Heart right ventricle (tissue), 16 donors: ENCODE measurements at regions not wholly inside any gene's neighbourhood (a gene's known extent, or its start where the extent isn't known, plus 50 kb on each side); places are given as distances from the start of the nearest gene placed in this dataset.

Experiments used
- ATAC-seq, 8 donors: fragments of 200-7000 bp; cut with Tn5 transposase; one replicate each; pipeline ENCODE4 v1.9.1; 2020; ENCODE audit warnings: mild to moderate bottlenecking in 8 of 8, moderate library complexity in 8 of 8, moderate number of reproducible peaks in 1 of 8
- DNase-seq, 2 donors: peaks; one replicate each; pipeline ENCODE4 v3.0.0-alpha.2; 2020
- H3K27ac ChIP-seq, 10 donors: fragments of 200-600 bp; sonication (generic) in 2 of 10; one replicate each; pipeline versions ENCODE4 v1.5.0 to v1.8.0; 2020 to 2022; ENCODE audit warnings: mild to moderate bottlenecking in 3 of 10
- H3K27me3 ChIP-seq, 7 donors: fragments of 200-600 bp; one replicate each; pipeline ENCODE4 v1.8.0; 2021 to 2022; ENCODE audit warnings: mild to moderate bottlenecking in 2 of 7
- H3K36me3 ChIP-seq, 9 donors: fragments of 200-600 bp; sonication (generic) in 1 of 9; one replicate each; pipeline versions ENCODE4 v1.5.0 to v1.8.0; 2020 to 2022; ENCODE audit warnings: mild to moderate bottlenecking in 2 of 9
- H3K4me1 ChIP-seq, 9 donors: fragments of 200-600 bp; sonication (generic) in 1 of 9; one replicate each; pipeline versions ENCODE4 v1.5.0 to v1.8.0; 2020 to 2022; ENCODE audit warnings: mild to moderate bottlenecking in 4 of 9
- H3K4me3 ChIP-seq, 10 donors: fragments of 200-600 bp; sonication (generic) in 2 of 10; one replicate each; pipeline versions ENCODE4 v1.5.0 to v1.8.0; 2020 to 2022; ENCODE audit warnings: mild to moderate bottlenecking in 7 of 10, moderate library complexity in 2 of 10
- H3K9me3 ChIP-seq, 11 donors: fragments of 200-600 bp in 10 of 11; sonication (generic) in 2 of 11; one replicate each; pipeline versions ENCODE4 v1.5.0 to v1.8.0; 2013 to 2022; ENCODE audit warnings: mild to moderate bottlenecking in 2 of 11, control low read depth in 1 of 11, moderate library complexity in 1 of 11
- CTCF ChIP-seq, 9 donors: fragments of 200-600 bp; sonication (generic) in 2 of 9; IDR thresholded peaks; one replicate each; pipeline versions ENCODE4 v1.5.0 to v1.8.0; 2021 to 2022; ENCODE audit warnings: antibody characterized with exemption in 9 of 9, mild to moderate bottlenecking in 5 of 9, moderate library complexity in 1 of 9
- WGBS, 2 donors: extraction: QIAGEN DNeasy Blood & Tissue Kit; methylation state at CpG; one replicate each; pipeline ENCODE4 v1.1.7; 2013; ENCODE audit warnings: inconsistent platforms in 1 of 2; 5-methylcytosine and 5-hydroxymethylcytosine counted together
- intact Hi-C, 10 donors: fragments of 100-400 bp; cut with DNase I; formaldehyde crosslinking; loops; one replicate each; pipeline versions ENCODE4 v1.11.1 to v1.14.2; 2022
- donor health status: Arrhythmogenic right ventricular cardiomyopathy.
- donor health status: ischemic (EF 13 %, LVEDD 7.1; RV severe dilation, severe dysfunction).
- donor health status: healthy with polysubstance abuse.
- donor health status: DM: no; HTN: yes; CAD: no.
- donor health status: DM: no; HTN: no; CAD: no.
- donor health status: ischemic (EF 25% LVEDD 6.9; RV normal size, moderate dysfunction).
- donor health status: ischemic (EF 25% LVEDD 5.7; RV mildly dilated, moderate dysfunction).
- donor health status: healthy.
- donor health status: DM: yes; HTN: yes; CAD: no.
- donor health status: Ischemic cardiomyopathy.
- donor health status: ischemic (EF 35%, LVEDD 5.7; RV mildly dilated, moderate dysfunction).
- donor health status: nonischemic (EF 11% LVEDD 7.7; RV severe dilation, severe dysfunction).
- donor health status: DM: yes; HTN: yes; CAD: no.
- donor health status: PGD.
- donor health status: ischemic (EF 29% LVEDD 5.4; RV normal size, mild dysfunction).
- donor health status: nonischemic (EF 23%, LVEDD 6.1; RV moderate dilation, normal function).

GRCh38 chr10:55495555-55495954 is 694.5 kb upstream of the PCDH15 start:
- no peaks in the 10 kb centered on the region for H3K36me3 ChIP-seq
- no peak overlapping the region for H3K4me3 ChIP-seq
- intact Hi-C loops = loop anchor here in 1 of 10 donors (10.0 kb wide), 1 partner anchor 401 kb away; no protein-coding TSS in a partner anchor
- no peak for DNase-seq
- no peak for TF ChIP-seq CTCF (IDR thresholded peaks at IDR 0.05)
- no peaks in the 10 kb centered on the region for H3K27me3 ChIP-seq
- H3K9me3 ChIP-seq = peaks cover 0 to 17% (median 0%) of the 10 kb centered on the region in 11 donors
- H3K4me1 ChIP-seq = no peaks in the 10 kb centered on the region
- no peak for ATAC-seq
- no peak overlapping the region for H3K27ac ChIP-seq

DNA sequence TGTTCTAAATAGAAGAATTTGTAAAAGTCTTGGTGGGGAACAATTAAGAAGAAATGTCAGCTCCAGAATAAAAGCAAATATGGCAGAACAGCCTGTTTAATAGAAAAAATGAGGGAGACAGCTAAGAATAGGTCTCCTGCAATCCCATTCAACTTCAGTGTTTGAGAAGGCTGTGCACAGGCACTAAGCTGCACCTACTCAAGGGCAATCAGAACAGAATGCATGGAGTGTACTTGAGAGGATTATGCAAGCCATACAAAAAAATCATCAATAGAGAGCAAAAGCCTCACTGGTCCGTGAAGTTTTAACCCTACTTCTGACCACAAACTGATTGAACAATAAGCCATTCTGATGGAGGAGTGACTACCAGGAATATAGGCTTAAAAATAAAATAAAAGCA is 690.7 kb upstream of the PCDH15 start:
- H3K4me1 ChIP-seq = no peaks in the 10 kb centered on the region
- intact Hi-C loops = loop anchor here in 1 of 10 donors (10.0 kb wide), 1 partner anchor 397 kb away; no protein-coding TSS in a partner anchor
- TF ChIP-seq CTCF (IDR thresholded peaks at IDR 0.05) = no peak
- no peaks in the 10 kb centered on the region for H3K27me3 ChIP-seq
- 76 to 86% methylated on average over 1 of the region's 1 CpG for WGBS, 2 donors
- ATAC-seq (no peak), DNase-seq (no peak)
- no peak overlapping the region for H3K27ac ChIP-seq
- no peaks in the 10 kb centered on the region for H3K36me3 ChIP-seq
- no peak overlapping the region for H3K4me3 ChIP-seq
- peaks cover 0 to 17% (median 0%) of the 10 kb centered on the region in 11 donors for H3K9me3 ChIP-seq

DNA sequence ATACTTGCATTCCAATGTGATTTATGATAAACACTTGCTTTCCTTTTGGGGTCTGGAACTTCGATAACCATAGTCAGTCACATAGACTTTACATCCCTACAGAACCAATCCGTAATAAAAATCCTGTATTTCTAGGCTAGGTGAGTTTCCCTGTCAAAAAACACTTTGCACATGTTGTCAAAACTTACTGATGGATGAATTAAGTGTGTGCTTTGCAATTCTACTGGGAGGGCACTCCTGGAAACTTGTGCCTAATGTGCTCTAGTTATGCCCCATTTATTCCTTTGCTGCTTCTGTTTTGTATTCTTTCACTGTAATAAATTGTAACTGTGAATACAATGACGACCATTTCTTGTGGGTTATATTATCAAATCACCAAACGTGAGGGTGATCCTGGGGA is 684.8 kb upstream of the PCDH15 start:
- Histone ChIP-seq H3K27ac (no peak overlapping the region), H3K4me1 (no peaks in the 10 kb centered on the region), H3K36me3 (no peaks in the 10 kb centered on the region), H3K27me3 (no peaks in the 10 kb centered on the region), H3K4me3 (no peak overlapping the region), H3K9me3 (peaks cover 0 to 25% (median 14%) of the 10 kb centered on the region in 11 donors)
- intact Hi-C loops = no loop called here
- 81 to 82% methylated on average over 4 of the region's 4 CpGs for WGBS, 2 donors
- no peak for TF ChIP-seq CTCF (IDR thresholded peaks at IDR 0.05)
- ATAC-seq (no peak), DNase-seq (no peak)

DNA sequence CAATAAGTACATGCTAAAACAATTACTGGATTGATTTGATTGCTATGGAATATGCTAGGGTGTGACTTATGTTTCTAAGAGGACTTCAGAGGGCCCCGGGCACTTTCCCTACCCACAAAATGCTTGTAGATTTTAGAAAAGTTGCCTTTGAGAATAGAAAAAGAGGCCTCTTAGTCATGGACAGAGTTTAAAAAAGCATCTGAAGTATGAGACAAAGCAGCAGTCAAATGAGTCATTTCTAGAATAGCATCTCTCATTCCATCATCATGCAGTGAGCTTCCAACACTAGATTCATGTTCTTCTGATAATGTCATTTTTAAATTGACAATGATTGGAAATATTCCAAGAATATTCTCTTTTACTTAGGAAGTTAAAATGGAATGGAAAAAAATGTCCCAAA is 675.1 kb upstream of the PCDH15 start:
- DNase-seq (no peak), ATAC-seq (no peak)
- Histone ChIP-seq H3K27ac (no peak overlapping the region), H3K4me1 (no peaks in the 10 kb centered on the region), H3K27me3 (no peaks in the 10 kb centered on the region), H3K9me3 (peaks cover 0 to 11% (median 0%) of the 10 kb centered on the region in 11 donors), H3K36me3 (no peaks in the 10 kb centered on the region), H3K4me3 (no peak overlapping the region)
- 82 to 84% methylated on average over 1 of the region's 1 CpG for WGBS, 2 donors
- intact Hi-C loops = no loop called here
- TF ChIP-seq CTCF (IDR thresholded peaks at IDR 0.05) = no peak

GRCh38 chr10:55474258-55474657 is 673.2 kb upstream of the PCDH15 start:
- no peaks in the 10 kb centered on the region for H3K9me3 ChIP-seq
- no peak for TF ChIP-seq CTCF (IDR thresholded peaks at IDR 0.05)
- ATAC-seq = no peak
- H3K27ac ChIP-seq = no peak overlapping the region
- H3K4me1 ChIP-seq = no peaks in the 10 kb centered on the region
- H3K36me3 ChIP-seq = no peaks in the 10 kb centered on the region
- DNase-seq = no peak
- intact Hi-C loops = no loop called here
- H3K4me3 ChIP-seq = no peak overlapping the region
- no peaks in the 10 kb centered on the region for H3K27me3 ChIP-seq
